Loucy (cell line): ENCODE measurements at regions not wholly inside any gene's neighbourhood (a gene's known extent, or its start where the extent isn't known, plus 50 kb on each side); places are given as distances from the start of the nearest gene placed in this dataset.

ENCODE experiments used
- EZH2phosphoT487 ChIP-seq: fragments of 200-600 bp; IDR thresholded peaks from 2 replicates; pipeline ENCODE4 v1.6.1; 2018; ENCODE audit warnings: antibody characterized with exemption, mild to moderate bottlenecking, moderate library complexity, borderline replicate concordance
- TF ChIP-seq, protein P1 (sequence below): fragments of 200-600 bp; sonication (generic); conservative IDR thresholded peaks from 2 replicates; pipeline ENCODE4 v1.5.1; 2014; ENCODE audit warnings: mild to moderate bottlenecking, antibody characterized with exemption, low read length

DNA sequence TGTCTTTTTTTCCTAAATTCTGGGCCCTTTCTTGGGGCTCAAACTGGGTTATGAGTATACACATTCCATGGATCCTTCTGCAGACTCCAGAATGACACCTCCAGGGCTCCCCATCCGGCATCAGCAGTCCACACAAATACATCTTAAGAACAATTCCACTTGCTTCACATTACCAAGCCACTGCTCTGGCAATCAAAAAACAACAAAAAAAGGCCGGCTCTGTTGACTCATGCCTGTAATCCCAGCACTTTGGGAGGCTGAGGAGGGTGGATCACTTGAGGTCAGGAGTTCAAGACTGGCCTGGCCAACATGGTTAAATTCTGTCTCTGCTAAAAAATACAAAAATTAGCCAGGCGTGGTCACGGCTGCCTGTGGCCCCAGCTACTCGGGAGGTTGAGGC lies 49.9 kb upstream of the LPP start:
- TF ChIP-seq, protein P1, sequence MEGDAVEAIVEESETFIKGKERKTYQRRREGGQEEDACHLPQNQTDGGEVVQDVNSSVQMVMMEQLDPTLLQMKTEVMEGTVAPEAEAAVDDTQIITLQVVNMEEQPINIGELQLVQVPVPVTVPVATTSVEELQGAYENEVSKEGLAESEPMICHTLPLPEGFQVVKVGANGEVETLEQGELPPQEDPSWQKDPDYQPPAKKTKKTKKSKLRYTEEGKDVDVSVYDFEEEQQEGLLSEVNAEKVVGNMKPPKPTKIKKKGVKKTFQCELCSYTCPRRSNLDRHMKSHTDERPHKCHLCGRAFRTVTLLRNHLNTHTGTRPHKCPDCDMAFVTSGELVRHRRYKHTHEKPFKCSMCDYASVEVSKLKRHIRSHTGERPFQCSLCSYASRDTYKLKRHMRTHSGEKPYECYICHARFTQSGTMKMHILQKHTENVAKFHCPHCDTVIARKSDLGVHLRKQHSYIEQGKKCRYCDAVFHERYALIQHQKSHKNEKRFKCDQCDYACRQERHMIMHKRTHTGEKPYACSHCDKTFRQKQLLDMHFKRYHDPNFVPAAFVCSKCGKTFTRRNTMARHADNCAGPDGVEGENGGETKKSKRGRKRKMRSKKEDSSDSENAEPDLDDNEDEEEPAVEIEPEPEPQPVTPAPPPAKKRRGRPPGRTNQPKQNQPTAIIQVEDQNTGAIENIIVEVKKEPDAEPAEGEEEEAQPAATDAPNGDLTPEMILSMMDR: no peak
- no peak for TF ChIP-seq EZH2phosphoT487
